Stimulated activated memory B cell treated with anti-CD40 and anti-IgM and Interleukin-4, amounts not matched to agents 10 μg/mL and 1 μg/mL and 100 μg/mL, for 72 hours (primary cell): ENCODE measurements at regions not wholly inside any gene's neighbourhood (a gene's known extent, or its start where the extent isn't known, plus 50 kb on each side); places are given as distances from the start of the nearest gene placed in this dataset.

Experiments
- ATAC-seq: fragments of 150-1000 bp; cut with Tn5 transposase; 2 replicates; pipeline ENCODE4 v1.10.0; 2021
- H3K27ac Mint-ChIP-seq: one replicate; pipeline ENCODE4 v1.8.0; 2022; ENCODE audit warnings: mild to moderate bottlenecking, mixed read lengths
- H3K27me3 Mint-ChIP-seq: one replicate; pipeline ENCODE4 v1.8.0; 2022; ENCODE audit warnings: mixed read lengths
- H3K36me3 Mint-ChIP-seq: one replicate; pipeline ENCODE4 v1.8.0; 2022; ENCODE audit warnings: mixed read lengths
- H3K4me1 Mint-ChIP-seq: one replicate; pipeline ENCODE4 v1.8.0; 2022; ENCODE audit warnings: mixed read lengths
- H3K4me3 Mint-ChIP-seq: one replicate; pipeline ENCODE4 v1.8.0; 2022; ENCODE audit warnings: mild to moderate bottlenecking, moderate library complexity, mixed read lengths
- H3K9me3 Mint-ChIP-seq: one replicate; pipeline ENCODE4 v1.8.0; 2022; ENCODE audit warnings: mixed read lengths

- no peak for ATAC-seq
These were observed 643.9 kb upstream of the CAMK1G start for GRCh38 chr1:208939537-208940085.

DNA sequence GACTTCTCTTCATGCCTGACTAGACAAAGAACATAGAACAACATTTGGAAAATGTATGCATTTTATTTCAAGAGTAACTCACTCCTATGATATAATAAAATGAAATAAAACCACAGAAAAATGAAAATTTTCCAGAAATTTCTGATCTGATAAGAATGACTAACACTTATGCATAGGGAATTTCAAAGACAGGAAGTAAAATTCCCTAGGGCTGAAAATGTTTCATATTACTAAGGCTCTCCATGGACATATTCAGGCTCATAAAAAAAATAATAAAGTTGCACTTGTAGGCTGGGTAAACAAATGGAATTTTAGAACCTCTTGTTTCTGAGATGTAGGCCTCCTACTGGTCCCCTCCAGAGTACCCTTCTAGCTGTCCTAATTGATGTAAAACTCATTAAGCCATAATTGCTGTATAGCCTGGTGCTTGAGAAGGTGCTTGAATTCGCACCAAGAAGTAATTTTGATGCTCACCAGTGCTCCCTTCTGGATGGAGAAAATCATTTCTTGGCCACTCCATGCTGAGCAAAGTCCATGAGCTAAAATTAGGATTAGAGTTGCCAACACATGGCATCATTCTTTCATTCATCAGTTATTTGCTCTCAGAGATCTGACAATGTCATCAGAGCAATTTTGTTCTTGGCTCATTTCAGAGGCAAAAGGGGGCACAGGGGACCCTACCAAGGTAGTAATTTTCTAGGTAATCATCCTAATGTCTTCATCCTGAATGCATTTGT, 641.0 kb upstream of the CAMK1G start:
- no peak for ATAC-seq
- Mint-ChIP-seq H3K27ac (no peak overlapping the region), H3K36me3 (no peaks in the 10 kb centered on the region), H3K9me3 (peaks cover 7% of the 10 kb centered on the region), H3K4me1 (no peaks in the 10 kb centered on the region), H3K27me3 (peaks cover 17% of the 10 kb centered on the region), H3K4me3 (no peak overlapping the region)

More at GRCh38 chr1:208939537-208940085, 643.9 kb upstream of the CAMK1G start:
- H3K27me3 Mint-ChIP-seq, result no peaks in the 10 kb centered on the region
- H3K36me3 Mint-ChIP-seq, result no peaks in the 10 kb centered on the region
- no peaks in the 10 kb centered on the region for H3K4me1 Mint-ChIP-seq
- H3K4me3 Mint-ChIP-seq, result no peak overlapping the region
- H3K9me3 Mint-ChIP-seq, result peaks cover 4% of the 10 kb centered on the region
- H3K27ac Mint-ChIP-seq, result no peak overlapping the region

DNA sequence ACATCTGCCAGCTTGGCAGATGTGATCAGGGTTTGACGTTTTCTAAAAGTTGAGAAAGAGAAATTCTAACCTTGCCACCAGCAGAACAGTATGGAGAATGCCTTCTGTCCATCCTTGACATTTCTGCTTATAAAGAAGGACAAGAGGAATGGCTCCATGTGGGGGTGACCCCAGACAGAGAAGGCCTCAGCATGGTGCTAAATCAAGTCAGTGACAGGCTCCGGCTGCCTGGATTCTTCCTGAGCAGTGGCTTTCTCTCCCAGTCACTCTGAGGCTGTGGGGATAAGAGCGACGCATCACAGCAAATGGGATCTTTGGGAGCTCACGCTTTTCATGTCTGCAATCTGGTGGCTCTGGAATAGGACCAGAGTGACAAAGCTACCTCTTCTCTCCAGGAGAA, 640.2 kb upstream of the CAMK1G start:
- no peak overlapping the region for H3K27ac Mint-ChIP-seq
- ATAC-seq, result no peak
- H3K4me3 Mint-ChIP-seq, result no peak overlapping the region
- H3K4me1 Mint-ChIP-seq, result no peaks in the 10 kb centered on the region
- H3K27me3 Mint-ChIP-seq, result peaks cover 17% of the 10 kb centered on the region
- no peaks in the 10 kb centered on the region for H3K36me3 Mint-ChIP-seq
- peaks cover 6% of the 10 kb centered on the region for H3K9me3 Mint-ChIP-seq

DNA sequence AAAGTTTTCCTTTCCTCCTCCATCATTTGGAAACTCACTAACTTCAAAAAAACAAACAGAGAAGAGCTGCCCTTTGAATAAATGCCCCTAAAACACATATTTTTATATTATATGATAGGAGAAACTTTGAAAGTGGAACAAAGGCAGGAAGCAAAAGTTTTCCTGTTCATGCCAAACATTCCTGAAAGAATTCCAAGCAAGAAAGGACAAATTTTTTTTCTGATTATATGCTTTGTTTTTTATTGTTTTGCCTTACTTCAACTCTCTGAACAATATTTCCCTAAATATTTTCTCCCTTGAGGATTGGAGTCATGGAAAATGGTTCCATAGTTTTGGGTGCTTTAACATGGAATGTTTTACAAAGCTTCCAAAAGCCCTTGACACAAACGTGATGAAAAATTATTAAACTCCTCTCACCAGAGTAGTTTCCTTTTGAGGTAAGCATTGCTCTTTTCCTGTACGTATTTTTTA, 638.5 kb upstream of the CAMK1G start:
- peaks cover 7% of the 10 kb centered on the region for H3K9me3 Mint-ChIP-seq
- no peak for ATAC-seq
- H3K27me3 Mint-ChIP-seq, result peaks cover 17% of the 10 kb centered on the region
- no peak overlapping the region for H3K4me3 Mint-ChIP-seq
- no peak overlapping the region for H3K27ac Mint-ChIP-seq
- H3K36me3 Mint-ChIP-seq, result no peaks in the 10 kb centered on the region
- no peaks in the 10 kb centered on the region for H3K4me1 Mint-ChIP-seq

DNA sequence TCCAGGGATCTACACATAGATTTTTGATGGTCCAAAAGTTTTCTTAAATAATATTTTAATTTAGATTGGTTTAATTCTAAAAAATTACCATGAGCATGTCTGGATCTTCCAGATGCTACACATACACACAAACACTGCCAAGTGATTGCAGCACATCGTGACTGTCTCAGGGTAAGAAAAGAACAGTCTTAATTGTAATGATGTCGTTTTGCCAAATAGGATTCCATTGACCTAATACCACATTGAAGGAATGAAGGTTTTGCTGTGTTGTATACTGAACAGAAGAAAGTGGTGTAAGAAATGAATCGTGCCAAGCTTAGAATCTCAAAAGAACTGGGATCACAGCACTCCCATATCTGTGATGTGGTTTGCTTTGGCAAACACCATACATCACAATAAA, 633.3 kb upstream of the CAMK1G start:
- no peaks in the 10 kb centered on the region for H3K36me3 Mint-ChIP-seq
- H3K27me3 Mint-ChIP-seq, result peaks cover 17% of the 10 kb centered on the region
- ATAC-seq, result no peak
- H3K4me1 Mint-ChIP-seq, result no peaks in the 10 kb centered on the region
- no peak overlapping the region for H3K27ac Mint-ChIP-seq
- peaks cover 7% of the 10 kb centered on the region for H3K9me3 Mint-ChIP-seq
- H3K4me3 Mint-ChIP-seq, result no peak overlapping the region

- H3K27me3 Mint-ChIP-seq, result peaks cover 14% of the 10 kb centered on the region
- no peak overlapping the region for H3K4me3 Mint-ChIP-seq
- no peak for ATAC-seq
- no peaks in the 10 kb centered on the region for H3K4me1 Mint-ChIP-seq
- H3K36me3 Mint-ChIP-seq, result no peaks in the 10 kb centered on the region
- no peak overlapping the region for H3K27ac Mint-ChIP-seq
- H3K9me3 Mint-ChIP-seq, result peaks cover 9% of the 10 kb centered on the region
These were observed 632.4 kb upstream of the CAMK1G start for GRCh38 chr1:208951026-208951525.

GRCh38 chr1:208951908-208952307, 631.6 kb upstream of the CAMK1G start:
- no peaks in the 10 kb centered on the region for H3K4me1 Mint-ChIP-seq
- H3K9me3 Mint-ChIP-seq, result peaks cover 13% of the 10 kb centered on the region
- peaks cover 6% of the 10 kb centered on the region for H3K27me3 Mint-ChIP-seq
- no peak overlapping the region for H3K27ac Mint-ChIP-seq
- no peak overlapping the region for H3K4me3 Mint-ChIP-seq
- no peaks in the 10 kb centered on the region for H3K36me3 Mint-ChIP-seq
- no peak for ATAC-seq

- Mint-ChIP-seq H3K36me3 (no peaks in the 10 kb centered on the region), H3K27ac (no peak overlapping the region), H3K4me1 (no peaks in the 10 kb centered on the region), H3K4me3 (no peak overlapping the region), H3K9me3 (peaks cover 17% of the 10 kb centered on the region), H3K27me3 (no peaks in the 10 kb centered on the region)
- ATAC-seq, result no peak
These were observed 620.6 kb upstream of the CAMK1G start for GRCh38 chr1:208962867-208963266.

DNA sequence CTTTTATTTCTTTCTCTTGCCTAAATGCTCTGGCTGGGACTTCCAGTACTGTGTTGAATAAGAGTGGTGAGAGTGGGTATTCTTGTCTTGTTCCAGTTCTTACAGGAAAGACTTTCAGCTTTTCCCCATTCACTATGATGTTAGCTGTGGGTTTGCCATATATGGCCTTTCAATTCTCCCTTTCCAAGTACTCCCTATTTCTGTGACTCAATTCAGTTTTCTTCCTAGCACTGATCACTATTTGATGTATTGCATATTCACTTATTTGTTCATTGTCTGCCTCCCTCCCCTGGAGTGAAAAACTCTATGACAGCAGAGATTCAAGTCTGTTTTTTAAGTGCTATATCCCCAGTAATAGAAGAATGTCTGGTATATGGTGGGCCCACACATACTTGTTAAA, 618.2 kb upstream of the CAMK1G start:
- no peak for ATAC-seq
- no peak overlapping the region for H3K4me3 Mint-ChIP-seq
- H3K9me3 Mint-ChIP-seq, result peaks cover 9% of the 10 kb centered on the region
- no peaks in the 10 kb centered on the region for H3K36me3 Mint-ChIP-seq
- H3K4me1 Mint-ChIP-seq, result no peaks in the 10 kb centered on the region
- no peaks in the 10 kb centered on the region for H3K27me3 Mint-ChIP-seq
- H3K27ac Mint-ChIP-seq, result no peak overlapping the region

DNA sequence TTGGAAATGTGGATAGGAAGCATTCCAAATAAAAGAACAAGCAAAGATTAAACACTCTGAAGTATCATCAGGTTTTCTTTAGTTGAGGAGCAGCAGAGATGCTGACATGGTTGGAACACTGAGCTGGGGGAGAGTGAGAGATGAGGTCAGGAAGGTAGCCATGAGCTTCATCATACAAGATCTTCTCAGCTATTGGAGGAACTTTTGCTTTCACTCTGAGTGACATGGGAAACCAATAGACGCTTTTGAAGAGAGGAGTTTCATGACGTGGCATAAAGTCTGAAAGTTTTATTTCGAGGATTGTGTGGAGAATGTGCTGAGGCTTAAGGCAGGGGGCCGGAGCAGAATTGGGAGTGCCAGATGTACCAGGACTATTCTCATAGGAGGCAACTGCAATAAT, 616.2 kb upstream of the CAMK1G start:
- Mint-ChIP-seq H3K36me3 (no peaks in the 10 kb centered on the region), H3K4me3 (no peak overlapping the region), H3K27ac (no peak overlapping the region), H3K9me3 (no peaks in the 10 kb centered on the region), H3K27me3 (no peaks in the 10 kb centered on the region), H3K4me1 (no peaks in the 10 kb centered on the region)
- ATAC-seq, result no peak

DNA sequence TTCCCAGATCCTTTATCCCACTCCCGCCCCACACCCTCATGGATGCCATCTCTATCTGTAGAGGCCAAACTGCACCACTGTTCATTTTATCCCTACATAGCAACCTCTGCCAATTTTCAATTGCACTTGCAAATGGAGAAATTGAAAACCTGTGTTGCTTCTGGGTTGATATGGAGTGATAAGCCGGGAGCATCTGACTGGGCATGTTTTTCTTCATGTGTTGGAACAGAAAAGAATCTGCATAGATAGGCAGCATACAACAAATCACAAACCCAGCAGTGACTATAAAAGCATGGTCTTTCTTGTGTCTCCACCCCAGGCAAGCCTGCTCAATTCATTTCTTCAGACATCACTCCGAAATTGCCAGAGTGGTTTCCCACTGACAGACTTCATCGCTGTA, 608.8 kb upstream of the CAMK1G start:
- no peaks in the 10 kb centered on the region for H3K27me3 Mint-ChIP-seq
- no peaks in the 10 kb centered on the region for H3K4me1 Mint-ChIP-seq
- H3K4me3 Mint-ChIP-seq, result no peak overlapping the region
- peaks cover 7% of the 10 kb centered on the region for H3K9me3 Mint-ChIP-seq
- no peaks in the 10 kb centered on the region for H3K36me3 Mint-ChIP-seq
- ATAC-seq, result no peak
- H3K27ac Mint-ChIP-seq, result no peak overlapping the region

DNA sequence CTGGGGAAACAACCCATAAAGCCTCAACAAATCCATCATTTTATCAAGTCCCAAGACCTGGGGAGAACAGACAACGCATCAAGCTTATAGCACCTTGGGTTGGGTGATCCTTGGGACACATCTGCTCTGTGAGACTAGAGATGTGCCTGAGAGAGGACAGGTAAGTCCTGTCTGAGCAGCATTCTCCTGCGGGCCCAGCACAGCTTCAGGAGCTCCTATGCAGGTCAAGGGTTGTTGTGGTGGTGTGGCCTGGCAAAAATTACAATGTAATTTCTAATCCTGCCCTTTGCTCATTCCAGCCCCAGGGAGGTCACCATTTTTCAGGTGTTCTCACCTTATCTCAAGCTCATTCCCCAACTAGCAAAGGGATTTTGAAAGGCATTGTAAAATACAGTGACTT, 608.1 kb upstream of the CAMK1G start:
- H3K9me3 Mint-ChIP-seq, result peaks cover 7% of the 10 kb centered on the region
- H3K4me1 Mint-ChIP-seq, result no peaks in the 10 kb centered on the region
- H3K27me3 Mint-ChIP-seq, result no peaks in the 10 kb centered on the region
- no peak overlapping the region for H3K27ac Mint-ChIP-seq
- no peak for ATAC-seq
- no peak overlapping the region for H3K4me3 Mint-ChIP-seq
- H3K36me3 Mint-ChIP-seq, result no peaks in the 10 kb centered on the region

DNA sequence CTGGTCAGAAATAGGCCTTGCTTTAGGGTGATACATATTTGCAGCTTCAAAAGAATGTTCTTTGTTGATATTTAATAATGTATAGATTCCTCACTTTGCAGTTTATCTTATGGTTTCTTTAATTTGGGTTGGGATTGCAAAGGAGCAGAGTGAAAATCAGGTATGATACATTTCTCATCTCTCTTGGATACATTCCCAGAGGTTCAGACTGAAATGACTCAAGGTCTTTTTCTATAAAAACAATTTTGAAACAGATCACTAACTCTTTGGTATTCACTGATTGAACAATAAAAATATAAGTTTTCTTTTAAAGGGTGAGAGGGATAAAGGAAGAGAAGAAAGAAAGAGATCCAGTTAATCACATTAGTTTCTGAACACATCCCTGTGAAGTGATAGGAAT, 606.5 kb upstream of the CAMK1G start:
- ATAC-seq, result no peak
- H3K36me3 Mint-ChIP-seq, result no peaks in the 10 kb centered on the region
- no peaks in the 10 kb centered on the region for H3K4me1 Mint-ChIP-seq
- H3K27ac Mint-ChIP-seq, result no peak overlapping the region
- H3K9me3 Mint-ChIP-seq, result peaks cover 7% of the 10 kb centered on the region
- no peaks in the 10 kb centered on the region for H3K27me3 Mint-ChIP-seq
- H3K4me3 Mint-ChIP-seq, result no peak overlapping the region

DNA sequence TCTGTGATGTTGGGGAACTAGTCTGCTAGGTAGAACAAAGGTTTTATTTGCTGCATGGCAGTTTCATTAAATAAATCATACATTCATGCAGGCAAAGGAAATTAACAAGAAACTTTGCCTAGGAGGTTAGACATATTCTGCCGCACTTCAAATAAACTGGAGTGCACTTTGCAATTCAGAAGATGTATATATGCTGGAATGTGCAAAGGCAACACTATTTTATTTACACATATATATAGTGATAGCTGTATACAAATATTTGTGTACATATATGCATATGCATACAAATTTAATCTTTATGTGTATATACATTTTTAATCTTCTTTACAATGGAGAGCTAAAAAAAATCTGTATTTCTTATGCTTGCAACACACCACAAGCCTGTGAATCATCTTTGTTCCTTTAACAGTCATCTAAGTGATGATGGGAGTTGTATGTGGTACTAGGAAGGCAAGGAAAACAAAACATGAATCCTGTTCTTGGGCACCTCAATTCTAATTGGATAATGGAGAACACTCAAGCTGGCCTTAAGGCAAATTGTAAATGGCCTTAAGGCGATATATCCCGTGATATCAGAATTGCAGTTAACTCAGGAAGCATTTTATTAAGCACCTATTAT, 605.8 kb upstream of the CAMK1G start:
- H3K27ac Mint-ChIP-seq, result no peak overlapping the region
- no peaks in the 10 kb centered on the region for H3K27me3 Mint-ChIP-seq
- no peak overlapping the region for H3K4me3 Mint-ChIP-seq
- H3K36me3 Mint-ChIP-seq, result no peaks in the 10 kb centered on the region
- no peak for ATAC-seq
- no peaks in the 10 kb centered on the region for H3K4me1 Mint-ChIP-seq
- H3K9me3 Mint-ChIP-seq, result peaks cover 7% of the 10 kb centered on the region

DNA sequence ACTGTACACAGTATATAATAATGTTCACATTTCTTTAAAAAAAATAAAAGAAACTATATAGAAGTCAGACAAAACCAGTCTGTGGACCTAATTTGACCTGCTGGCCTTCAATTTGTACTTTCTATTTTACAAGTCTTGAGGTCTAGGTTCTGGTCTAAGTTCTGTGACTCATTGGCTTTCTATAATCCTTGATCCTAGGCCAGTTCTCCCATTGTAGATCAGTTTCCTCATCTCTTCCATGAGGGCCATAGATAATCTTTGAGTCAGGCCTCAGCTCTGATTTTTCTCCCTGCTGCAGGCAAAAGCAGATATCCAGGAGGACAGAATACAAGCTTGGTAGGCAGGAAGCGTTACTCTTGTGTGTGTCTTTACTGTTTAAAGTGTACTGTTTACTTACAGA, 603.7 kb upstream of the CAMK1G start:
- ATAC-seq, result no peak
- H3K27me3 Mint-ChIP-seq, result no peaks in the 10 kb centered on the region
- H3K9me3 Mint-ChIP-seq, result peaks cover 5% of the 10 kb centered on the region
- no peaks in the 10 kb centered on the region for H3K4me1 Mint-ChIP-seq
- H3K36me3 Mint-ChIP-seq, result no peaks in the 10 kb centered on the region
- H3K4me3 Mint-ChIP-seq, result no peak overlapping the region
- H3K27ac Mint-ChIP-seq, result no peak overlapping the region

DNA sequence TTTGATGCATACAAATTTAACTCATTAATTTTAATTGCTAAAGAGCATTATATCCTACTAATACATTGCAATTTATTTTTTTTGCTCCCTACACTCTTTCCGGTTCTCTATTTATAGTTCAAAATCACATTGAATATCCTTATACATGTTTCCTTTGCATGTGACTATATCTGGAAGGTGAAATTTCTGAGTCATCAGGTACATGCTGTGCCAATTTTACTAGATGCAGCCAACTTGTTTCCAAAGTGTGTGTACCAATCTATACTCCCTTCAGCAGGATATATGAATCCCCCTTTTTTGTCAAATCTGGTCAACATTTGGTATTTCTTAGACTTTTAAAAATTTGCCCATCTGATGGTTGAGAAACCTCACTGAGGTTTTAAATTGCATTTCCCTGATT, 602.9 kb upstream of the CAMK1G start:
- H3K4me3 Mint-ChIP-seq, result no peak overlapping the region
- no peaks in the 10 kb centered on the region for H3K4me1 Mint-ChIP-seq
- no peak overlapping the region for H3K27ac Mint-ChIP-seq
- no peaks in the 10 kb centered on the region for H3K36me3 Mint-ChIP-seq
- no peaks in the 10 kb centered on the region for H3K27me3 Mint-ChIP-seq
- ATAC-seq, result no peak
- peaks cover 5% of the 10 kb centered on the region for H3K9me3 Mint-ChIP-seq
